ENCODE measurements at regions not wholly inside any gene's neighbourhood (a gene's known extent, or its start where the extent isn't known, plus 50 kb on each side); places are given as distances from the start of the nearest gene placed in this dataset.

GRCh38 chr15:79179108-79179561 is 88.6 kb upstream of the RASGRF1 start:
- POLR2A ChIA-PET = interaction anchor here (2.4 kb wide), 1 partner anchor 10 kb away, joined by 7 read pairs; no protein-coding TSS in a partner anchor
- H4K20me1 ChIP-seq (ENCODE audit: insufficient read depth) = no peaks in the 10 kb centered on the region
- intact Hi-C loops (cut with micrococcal nuclease) = no loop called here
- RAD21 ChIA-PET (ENCODE audit: low non-redundant PET in 1 of 2, low total read pairs in 2 of 2, uncharacterized antibody in 2 of 2, unreplicated experiment in 2 of 2) = interaction anchor here in 1 of 2 experiments (1.3 kb wide), 1 partner anchor 151 kb away, joined by 3 read pairs; no protein-coding TSS in a partner anchor
- ATAC-seq (peak; percentile 93), DNase-seq (ENCODE audit: low read depth, low spot score) (no peak)
- CTCF ChIA-PET = interaction anchor here (1.2 kb wide), 1 partner anchor 151 kb away, joined by 5 read pairs; no protein-coding TSS in a partner anchor
- TF ChIP-seq, protein P1, sequence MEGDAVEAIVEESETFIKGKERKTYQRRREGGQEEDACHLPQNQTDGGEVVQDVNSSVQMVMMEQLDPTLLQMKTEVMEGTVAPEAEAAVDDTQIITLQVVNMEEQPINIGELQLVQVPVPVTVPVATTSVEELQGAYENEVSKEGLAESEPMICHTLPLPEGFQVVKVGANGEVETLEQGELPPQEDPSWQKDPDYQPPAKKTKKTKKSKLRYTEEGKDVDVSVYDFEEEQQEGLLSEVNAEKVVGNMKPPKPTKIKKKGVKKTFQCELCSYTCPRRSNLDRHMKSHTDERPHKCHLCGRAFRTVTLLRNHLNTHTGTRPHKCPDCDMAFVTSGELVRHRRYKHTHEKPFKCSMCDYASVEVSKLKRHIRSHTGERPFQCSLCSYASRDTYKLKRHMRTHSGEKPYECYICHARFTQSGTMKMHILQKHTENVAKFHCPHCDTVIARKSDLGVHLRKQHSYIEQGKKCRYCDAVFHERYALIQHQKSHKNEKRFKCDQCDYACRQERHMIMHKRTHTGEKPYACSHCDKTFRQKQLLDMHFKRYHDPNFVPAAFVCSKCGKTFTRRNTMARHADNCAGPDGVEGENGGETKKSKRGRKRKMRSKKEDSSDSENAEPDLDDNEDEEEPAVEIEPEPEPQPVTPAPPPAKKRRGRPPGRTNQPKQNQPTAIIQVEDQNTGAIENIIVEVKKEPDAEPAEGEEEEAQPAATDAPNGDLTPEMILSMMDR (IDR thresholded peaks at IDR 0.05 in 2 of 3, conservative IDR thresholded peaks at IDR 0.05 in 1 of 3; ENCODE audit: borderline replicate concordance in 1 of 3, insufficient read depth in 1 of 3, low read depth in 2 of 3, low read length in 2 of 3) = no peak
- TF ChIP-seq ZFX (IDR thresholded peaks at IDR 0.05) = no peak
- TF ChIP-seq EZH2phosphoT487 (IDR thresholded peaks at IDR 0.05; ENCODE audit: borderline replicate concordance) = no peak
- TF ChIP-seq ELF1 (IDR thresholded peaks at IDR 0.05; ENCODE audit: borderline replicate concordance, low read depth) = no peak
- TF ChIP-seq RAD21 (IDR thresholded peaks at IDR 0.05; ENCODE audit: low read depth) = no peak
- TF ChIP-seq POLR2A (IDR thresholded peaks at IDR 0.05; ENCODE audit: borderline replicate concordance, extremely low read depth, insufficient read depth, insufficient read length) = no peak
- TF ChIP-seq ZBTB33 (IDR thresholded peaks at IDR 0.05; ENCODE audit: extremely low read depth, insufficient replicate concordance, low read length) = no peak
- TF ChIP-seq, protein P2, sequence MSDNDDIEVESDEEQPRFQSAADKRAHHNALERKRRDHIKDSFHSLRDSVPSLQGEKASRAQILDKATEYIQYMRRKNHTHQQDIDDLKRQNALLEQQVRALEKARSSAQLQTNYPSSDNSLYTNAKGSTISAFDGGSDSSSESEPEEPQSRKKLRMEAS (IDR thresholded peaks at IDR 0.05) = no peak
- peak; percentile 87 for TF ChIP-seq JUND (IDR thresholded peaks at IDR 0.05)
- TF ChIP-seq TCF7L2 (IDR thresholded peaks at IDR 0.05; ENCODE audit: borderline replicate concordance, extremely low read depth, insufficient read depth, insufficient read length) = peak; percentile 84
- no peak for TF ChIP-seq EGR1 (IDR thresholded peaks at IDR 0.05; ENCODE audit: low read depth)
- no peak for TF ChIP-seq SRF (IDR thresholded peaks at IDR 0.05; ENCODE audit: low read depth)
- TF ChIP-seq SIN3A (IDR thresholded peaks at IDR 0.05; ENCODE audit: low read depth) = 0 out of 2 replicates have a peak, but pooled peaks have one; percentile 20
- TF ChIP-seq SP1 (IDR thresholded peaks at IDR 0.05; ENCODE audit: low read depth) = peak; percentile 55
- TF ChIP-seq ZNF274 (IDR thresholded peaks at IDR 0.05; ENCODE audit: low read depth, low read length) = no peak
- TF ChIP-seq, protein P3, sequence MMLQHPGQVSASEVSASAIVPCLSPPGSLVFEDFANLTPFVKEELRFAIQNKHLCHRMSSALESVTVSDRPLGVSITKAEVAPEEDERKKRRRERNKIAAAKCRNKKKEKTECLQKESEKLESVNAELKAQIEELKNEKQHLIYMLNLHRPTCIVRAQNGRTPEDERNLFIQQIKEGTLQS (IDR thresholded peaks at IDR 0.05) = no peak
- TF ChIP-seq FOSL1 (IDR thresholded peaks at IDR 0.05; ENCODE audit: low read depth) = peak; percentile 91
- peak; percentile 30; the same call in 1 of the 2 replicates for TF ChIP-seq POLR2AphosphoS5 (IDR thresholded peaks at IDR 0.05; ENCODE audit: low read depth, low read length)
- H2AFZ ChIP-seq (ENCODE audit: low read depth, low read length, poor library complexity, severe bottlenecking) = peak overlapping the region; percentile 56
- no peak overlapping the region for H3K27ac ChIP-seq (ENCODE audit: low read depth, low read length)
- no peak overlapping the region for H3K4me3 ChIP-seq (replicated peaks in 1 of 2; ENCODE audit: low read depth in 1 of 2, low read length in 2 of 2)
- no peaks in the 10 kb centered on the region for H3K9me2 ChIP-seq (ENCODE audit: insufficient read depth)
- no peaks in the 10 kb centered on the region for H3K79me2 ChIP-seq (ENCODE audit: insufficient read depth, low read length)
- peaks cover 9 to 15% of the 10 kb centered on the region in 2 experiments for H3K4me1 ChIP-seq (ENCODE audit: control insufficient read depth in 1 of 2, insufficient read depth in 2 of 2, low read length in 2 of 2)
- H3K36me3 ChIP-seq (ENCODE audit: control insufficient read depth in 1 of 2, insufficient read depth in 2 of 2, low read length in 2 of 2) = no peaks in the 10 kb centered on the region
- H3K4me2 ChIP-seq (ENCODE audit: low read length) = peak overlapping the region; percentile 64
- no peaks in the 10 kb centered on the region; the same call in 1 of the 2 replicates for H3K27me3 ChIP-seq (ENCODE audit: insufficient read depth, low read length)
- BruUV-seq (replicated peaks) = no TSS peak
- H3K9me3 ChIP-seq (ENCODE audit: control insufficient read depth in 1 of 2, insufficient read depth in 1 of 2, low read depth in 1 of 2, low read length in 2 of 2) = no peaks in the 10 kb centered on the region
- H3K9ac ChIP-seq (ENCODE audit: low read length) = no peak overlapping the region
